GM10266 (cell line): ENCODE measurements at regions not wholly inside any gene's neighbourhood (a gene's known extent, or its start where the extent isn't known, plus 50 kb on each side); places are given as distances from the start of the nearest gene placed in this dataset.

Experiments used
- DNase-seq: peaks from one replicate; pipeline ENCODE4 v3.0.0; 2012; ENCODE audit errors: extremely low spot score
- TF ChIP-seq, protein P1 (sequence below): IDR thresholded peaks from 2 replicates; pipeline ENCODE4 v1.5.1; 2012; ENCODE audit warnings: mild to moderate bottlenecking, low read depth; ENCODE audit not compliant: control insufficient read depth, insufficient read depth; ENCODE audit errors: missing control alignments

DNA sequence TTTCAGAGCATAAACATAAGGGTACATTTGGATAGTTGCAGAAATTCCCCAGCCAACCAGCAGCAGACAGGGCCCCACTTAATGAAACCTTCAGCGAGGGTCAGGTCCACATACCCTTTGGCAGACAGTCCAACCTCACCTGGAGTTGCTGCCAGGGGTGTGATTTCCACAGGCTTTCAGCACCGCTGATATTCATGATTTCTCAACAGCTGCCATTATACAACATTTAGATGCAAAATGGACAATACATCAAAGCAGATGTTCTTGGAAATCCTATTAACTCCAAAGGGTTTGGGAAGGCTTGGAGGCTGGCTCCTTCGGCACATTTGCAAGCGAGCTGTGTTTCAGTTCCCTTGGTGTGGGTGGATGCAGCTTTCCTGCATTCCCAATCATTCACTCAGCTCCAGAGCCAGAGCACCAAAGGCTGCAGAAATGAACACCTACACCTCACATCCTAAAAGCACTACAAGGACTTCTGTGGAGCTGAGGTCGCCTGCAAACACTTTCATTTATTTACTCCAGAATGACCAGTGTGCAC lies 147.2 kb upstream of the VSTM2B start:
- TF ChIP-seq, protein P1, sequence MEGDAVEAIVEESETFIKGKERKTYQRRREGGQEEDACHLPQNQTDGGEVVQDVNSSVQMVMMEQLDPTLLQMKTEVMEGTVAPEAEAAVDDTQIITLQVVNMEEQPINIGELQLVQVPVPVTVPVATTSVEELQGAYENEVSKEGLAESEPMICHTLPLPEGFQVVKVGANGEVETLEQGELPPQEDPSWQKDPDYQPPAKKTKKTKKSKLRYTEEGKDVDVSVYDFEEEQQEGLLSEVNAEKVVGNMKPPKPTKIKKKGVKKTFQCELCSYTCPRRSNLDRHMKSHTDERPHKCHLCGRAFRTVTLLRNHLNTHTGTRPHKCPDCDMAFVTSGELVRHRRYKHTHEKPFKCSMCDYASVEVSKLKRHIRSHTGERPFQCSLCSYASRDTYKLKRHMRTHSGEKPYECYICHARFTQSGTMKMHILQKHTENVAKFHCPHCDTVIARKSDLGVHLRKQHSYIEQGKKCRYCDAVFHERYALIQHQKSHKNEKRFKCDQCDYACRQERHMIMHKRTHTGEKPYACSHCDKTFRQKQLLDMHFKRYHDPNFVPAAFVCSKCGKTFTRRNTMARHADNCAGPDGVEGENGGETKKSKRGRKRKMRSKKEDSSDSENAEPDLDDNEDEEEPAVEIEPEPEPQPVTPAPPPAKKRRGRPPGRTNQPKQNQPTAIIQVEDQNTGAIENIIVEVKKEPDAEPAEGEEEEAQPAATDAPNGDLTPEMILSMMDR = no peak
- no peak for DNase-seq

DNA sequence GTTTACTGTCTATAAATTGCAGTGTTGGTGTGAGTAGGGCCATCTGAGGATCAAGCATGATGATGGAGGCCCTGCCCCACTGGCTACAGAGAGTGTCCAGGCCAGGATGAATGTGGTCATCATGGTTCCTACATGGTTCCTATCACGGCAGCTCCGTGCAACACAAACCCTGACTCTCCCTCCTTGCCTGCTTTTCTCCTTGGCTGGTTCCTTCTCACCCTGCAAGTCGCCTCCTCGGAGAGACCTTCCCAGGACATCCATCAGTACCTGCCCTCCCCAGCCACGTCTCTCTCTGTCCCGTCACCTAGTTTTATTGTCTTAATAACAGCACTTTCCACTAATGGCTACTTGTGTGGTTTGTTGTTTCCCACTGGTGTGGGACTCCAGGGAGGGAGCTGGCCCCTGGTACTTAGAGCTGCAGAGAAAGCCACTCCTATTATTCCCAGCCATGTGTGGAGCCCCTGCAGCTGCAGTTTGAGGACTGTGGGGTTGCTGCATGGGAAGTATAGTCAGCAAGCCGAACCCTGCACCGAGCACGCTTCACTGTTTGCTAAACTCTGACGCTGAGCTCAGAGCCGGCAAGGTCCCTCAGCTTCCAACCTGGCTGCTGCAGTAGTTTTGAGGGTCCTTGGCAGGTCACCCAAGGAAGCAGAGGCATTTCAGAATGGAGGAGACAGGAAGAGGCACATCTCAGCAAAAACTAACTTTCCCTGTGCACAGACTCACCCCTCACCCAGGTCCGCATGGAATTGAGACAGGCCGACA lies 146.4 kb upstream of the VSTM2B start:
- DNase-seq = no peak
- TF ChIP-seq, protein P1 = no peak

DNA sequence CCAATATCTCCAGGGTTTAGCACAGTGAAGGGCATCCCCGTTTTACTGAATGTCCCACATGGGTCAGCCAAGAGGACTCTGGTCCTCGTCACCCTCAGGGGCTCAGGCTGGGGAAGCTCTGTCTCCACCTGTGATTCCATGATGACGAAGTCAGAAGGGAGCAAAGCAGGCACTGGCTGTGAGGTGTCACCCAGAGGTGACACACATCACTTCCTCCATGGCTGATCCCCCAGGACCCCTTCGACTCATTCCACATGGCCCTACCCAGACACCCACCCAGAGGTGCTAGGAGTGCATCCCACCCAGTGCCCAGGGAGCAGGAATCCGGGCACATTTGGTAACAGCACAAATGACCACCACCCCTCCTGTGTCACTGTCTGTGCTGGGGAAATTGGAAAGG lies 145.2 kb upstream of the VSTM2B start:
- no peak for DNase-seq
- TF ChIP-seq, protein P1 = no peak

DNA sequence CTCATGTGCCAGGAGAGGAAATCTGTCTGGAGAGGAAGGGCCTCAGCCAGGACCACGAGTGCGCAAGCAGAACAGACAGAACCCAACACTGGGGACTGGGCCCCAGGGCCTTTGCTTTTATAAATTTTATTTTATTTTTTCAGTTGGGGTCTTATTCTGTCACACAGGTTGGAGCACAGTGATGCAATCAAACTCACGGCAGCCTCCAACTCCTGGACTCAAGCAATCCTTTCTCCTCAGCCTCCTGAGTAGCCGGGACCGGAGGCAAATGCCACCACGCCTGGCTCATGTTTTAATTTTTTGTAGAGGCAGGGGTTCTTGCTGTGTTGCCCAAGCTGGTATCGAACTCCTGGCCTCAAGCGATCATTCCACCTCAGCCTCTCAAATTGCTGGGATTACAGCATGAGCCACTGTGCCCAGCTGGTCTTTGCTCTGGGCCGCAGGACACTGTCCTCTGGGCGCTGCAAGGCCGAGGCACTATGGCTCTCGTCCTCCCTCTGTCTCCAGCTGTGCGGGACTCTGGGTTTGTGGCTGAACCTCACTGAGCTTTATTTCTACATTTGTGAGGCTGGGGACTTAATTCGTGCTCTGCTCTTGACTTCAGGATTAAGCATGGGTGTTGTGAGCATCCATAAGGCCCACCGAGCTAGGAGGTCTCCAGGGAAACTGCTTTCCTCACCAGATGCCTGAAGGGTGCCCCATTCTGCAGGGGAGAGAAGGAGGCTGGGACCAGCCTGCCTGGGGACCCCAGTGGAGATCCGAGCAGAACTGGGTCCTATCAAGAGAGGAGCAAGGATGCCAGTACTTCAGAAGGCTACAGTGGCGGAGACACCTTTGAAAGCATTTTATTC lies 144.2 kb upstream of the VSTM2B start:
- DNase-seq = no peak
- TF ChIP-seq, protein P1 = no peak

DNA sequence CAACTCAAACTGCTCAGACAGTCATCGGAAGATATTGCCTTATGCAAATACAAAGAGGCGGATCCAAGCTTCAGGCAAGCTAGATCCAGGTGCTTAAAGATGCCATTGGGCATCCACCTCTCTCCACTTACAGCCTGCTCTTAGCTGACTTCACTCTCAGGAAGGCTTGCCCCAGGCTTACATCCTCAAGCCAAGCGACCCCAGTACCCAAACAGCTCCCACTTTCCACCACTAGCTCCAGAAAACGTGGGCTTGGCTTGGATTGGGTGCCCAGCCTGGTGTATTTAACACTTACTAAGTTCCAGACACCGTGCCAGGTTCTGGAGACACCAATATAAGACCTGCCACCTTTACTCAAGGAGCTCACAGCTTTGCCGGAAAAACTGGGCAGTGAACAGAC lies 142.1 kb upstream of the VSTM2B start:
- no peak for DNase-seq
- TF ChIP-seq, protein P1 = no peak

DNA sequence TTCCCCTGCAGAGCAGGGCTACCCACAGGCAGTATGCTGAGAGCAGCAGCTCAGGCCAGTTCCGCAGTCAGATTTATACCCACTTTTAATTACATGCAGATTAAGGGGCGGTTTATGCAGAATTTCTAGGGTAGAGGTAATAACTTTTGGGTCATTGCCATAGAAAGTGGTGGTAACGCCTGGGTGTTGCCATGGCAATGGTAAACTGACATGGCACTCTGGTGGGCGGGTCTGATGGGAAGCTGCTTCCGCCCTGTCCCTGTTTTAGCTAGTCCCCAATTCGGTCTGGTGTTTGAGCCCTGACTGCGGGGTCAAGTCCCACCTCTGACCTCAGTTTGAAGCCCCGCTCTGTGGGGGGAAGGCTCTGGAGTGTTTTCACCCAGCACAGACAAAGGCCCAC lies 141.1 kb upstream of the VSTM2B start:
- TF ChIP-seq, protein P1 = no peak

More for the DNA sequence above, 141.1 kb upstream of the VSTM2B start:
- DNase-seq = no peak
